ENCODE measurements at regions not wholly inside any gene's neighbourhood (a gene's known extent, or its start where the extent isn't known, plus 50 kb on each side); places are given as distances from the start of the nearest gene placed in this dataset.
A peak's percentile ranks its signal among the peaks of the same experiment; 100 is the strongest.

DNA sequence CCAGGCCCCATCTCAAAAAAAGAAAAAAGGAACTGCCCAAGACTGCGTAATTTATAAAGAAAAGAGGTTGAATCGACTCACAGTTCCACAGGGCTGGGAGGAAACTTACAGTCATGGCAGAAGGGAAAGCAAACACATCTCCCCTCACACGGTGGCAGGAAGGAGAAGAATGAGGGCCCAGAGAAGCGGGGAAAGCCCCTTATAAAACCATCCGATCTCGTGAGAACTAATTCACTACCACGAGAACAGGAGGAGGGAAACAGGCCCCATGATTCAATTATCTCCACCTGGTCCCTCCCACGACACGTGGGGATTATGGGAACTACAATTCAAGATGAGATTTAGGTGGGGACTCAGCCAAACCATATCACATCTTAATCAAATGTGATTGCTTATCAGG is 82.2 kb downstream of the BUD13 start:
- H3K4me2 ChIP-seq: no peak overlapping the region
- H3K27me3 Mint-ChIP-seq (ENCODE audit: insufficient read depth, low read depth, poor library complexity): peaks cover 14% of the 10 kb centered on the region
- H3K4me1 Mint-ChIP-seq: peaks cover 31% of the 10 kb centered on the region
- H3K36me3 ChIP-seq (ENCODE audit: insufficient read depth): no peaks in the 10 kb centered on the region
- peaks cover 29% of the 10 kb centered on the region for H3K4me1 ChIP-seq (ENCODE audit: insufficient read depth)
- H2AFZ ChIP-seq: peak overlapping the region; percentile 12; the same call in 1 of the 2 replicates
- H3K27me3 ChIP-seq (ENCODE audit: insufficient read depth): no peaks in the 10 kb centered on the region
- no peak overlapping the region for H3K4me3 ChIP-seq
- no peaks in the 10 kb centered on the region for H4K20me1 ChIP-seq (replicated peaks; ENCODE audit: insufficient read depth)
- no peak overlapping the region for H3K27ac Mint-ChIP-seq
- H3F3A ChIP-seq (replicated peaks; ENCODE audit: low read depth): no peaks in the 10 kb centered on the region
- no peak overlapping the region for H3K27ac ChIP-seq (ENCODE audit: low read depth)
- H3K9me3 Mint-ChIP-seq: no peaks in the 10 kb centered on the region
- no peaks in the 10 kb centered on the region for H3K9me2 ChIP-seq (ENCODE audit: insufficient read depth)
- H3K79me2 ChIP-seq (replicated peaks; ENCODE audit: insufficient read depth): no peaks in the 10 kb centered on the region
- no peaks in the 10 kb centered on the region for H3K36me3 Mint-ChIP-seq (ENCODE audit: low read depth)
- no peak for TF ChIP-seq ZNF114 (CRISPR knock-in tag; IDR thresholded peaks at IDR 0.05)
- TF ChIP-seq, protein P1, sequence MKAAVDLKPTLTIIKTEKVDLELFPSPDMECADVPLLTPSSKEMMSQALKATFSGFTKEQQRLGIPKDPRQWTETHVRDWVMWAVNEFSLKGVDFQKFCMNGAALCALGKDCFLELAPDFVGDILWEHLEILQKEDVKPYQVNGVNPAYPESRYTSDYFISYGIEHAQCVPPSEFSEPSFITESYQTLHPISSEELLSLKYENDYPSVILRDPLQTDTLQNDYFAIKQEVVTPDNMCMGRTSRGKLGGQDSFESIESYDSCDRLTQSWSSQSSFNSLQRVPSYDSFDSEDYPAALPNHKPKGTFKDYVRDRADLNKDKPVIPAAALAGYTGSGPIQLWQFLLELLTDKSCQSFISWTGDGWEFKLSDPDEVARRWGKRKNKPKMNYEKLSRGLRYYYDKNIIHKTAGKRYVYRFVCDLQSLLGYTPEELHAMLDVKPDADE (IDR thresholded peaks at IDR 0.05): no peak
- TF ChIP-seq EZH2phosphoT487 (IDR thresholded peaks at IDR 0.05; ENCODE audit: unreplicated experiment): no peak
- TF ChIP-seq NANOG (IDR thresholded peaks at IDR 0.05; ENCODE audit: borderline replicate concordance): no peak
- no peak for TF ChIP-seq POLR2AphosphoS5 (IDR thresholded peaks at IDR 0.05; ENCODE audit: low read depth)
- TF ChIP-seq CREB1 (CRISPR knock-in tag; IDR thresholded peaks at IDR 0.05; ENCODE audit: low read depth): no peak
- TF ChIP-seq EZH2 (IDR thresholded peaks at IDR 0.05; ENCODE audit: low read depth, unreplicated experiment): no peak
- no peak for TF ChIP-seq STAT1 (IDR thresholded peaks at IDR 0.05; ENCODE audit: unreplicated experiment)
- TF ChIP-seq REST (IDR thresholded peaks at IDR 0.05; ENCODE audit: unreplicated experiment): no peak
- TF ChIP-seq JUNB (IDR thresholded peaks at IDR 0.05; ENCODE audit: unreplicated experiment): no peak
- TF ChIP-seq, protein P2, sequence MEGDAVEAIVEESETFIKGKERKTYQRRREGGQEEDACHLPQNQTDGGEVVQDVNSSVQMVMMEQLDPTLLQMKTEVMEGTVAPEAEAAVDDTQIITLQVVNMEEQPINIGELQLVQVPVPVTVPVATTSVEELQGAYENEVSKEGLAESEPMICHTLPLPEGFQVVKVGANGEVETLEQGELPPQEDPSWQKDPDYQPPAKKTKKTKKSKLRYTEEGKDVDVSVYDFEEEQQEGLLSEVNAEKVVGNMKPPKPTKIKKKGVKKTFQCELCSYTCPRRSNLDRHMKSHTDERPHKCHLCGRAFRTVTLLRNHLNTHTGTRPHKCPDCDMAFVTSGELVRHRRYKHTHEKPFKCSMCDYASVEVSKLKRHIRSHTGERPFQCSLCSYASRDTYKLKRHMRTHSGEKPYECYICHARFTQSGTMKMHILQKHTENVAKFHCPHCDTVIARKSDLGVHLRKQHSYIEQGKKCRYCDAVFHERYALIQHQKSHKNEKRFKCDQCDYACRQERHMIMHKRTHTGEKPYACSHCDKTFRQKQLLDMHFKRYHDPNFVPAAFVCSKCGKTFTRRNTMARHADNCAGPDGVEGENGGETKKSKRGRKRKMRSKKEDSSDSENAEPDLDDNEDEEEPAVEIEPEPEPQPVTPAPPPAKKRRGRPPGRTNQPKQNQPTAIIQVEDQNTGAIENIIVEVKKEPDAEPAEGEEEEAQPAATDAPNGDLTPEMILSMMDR (conservative IDR thresholded peaks at IDR 0.05; ENCODE audit: low read depth in 2 of 2): no peak
- no peak for TF ChIP-seq ZNF331 (CRISPR knock-in tag; IDR thresholded peaks at IDR 0.05; ENCODE audit: low read depth)
- TF ChIP-seq ZNF462 (CRISPR knock-in tag; IDR thresholded peaks at IDR 0.05): no peak
- ATAC-seq: no peak
- no peak for DNase-seq (ENCODE audit: low spot score)
- H3K4me3 Mint-ChIP-seq: no peak overlapping the region
